Urinary bladder (tissue), 3 donors: ENCODE measurements at regions not wholly inside any gene's neighbourhood (a gene's known extent, or its start where the extent isn't known, plus 50 kb on each side); places are given as distances from the start of the nearest gene placed in this dataset.

ENCODE experiments used
- DNase-seq: peaks from one replicate; pipeline ENCODE4 v3.0.0-alpha.2; 2015; ENCODE audit errors: extremely low spot score
- H3K27ac ChIP-seq: one replicate; pipeline ENCODE4 v1.5.1; 2013; ENCODE audit warnings: low read depth, mild to moderate bottlenecking, moderate library complexity
- H3K36me3 ChIP-seq: one replicate; pipeline ENCODE4 v1.6.1; 2013; ENCODE audit warnings: mild to moderate bottlenecking, moderate library complexity; ENCODE audit not compliant: insufficient read depth
- H3K4me1 ChIP-seq: one replicate; pipeline ENCODE4 v1.6.1; 2013; ENCODE audit warnings: mild to moderate bottlenecking, moderate library complexity; ENCODE audit not compliant: insufficient read depth
- H3K4me3 ChIP-seq: one replicate; pipeline ENCODE4 v1.5.1; 2013; ENCODE audit warnings: low read depth, low read length
- WGBS: extraction: QIAGEN DNeasy Blood & Tissue Kit; methylation state at CpG from one replicate; pipeline ENCODE4 v1.1.7; 2013; 5-methylcytosine and 5-hydroxymethylcytosine counted together
- donor health status: healthy with polysubstance abuse.
- donor health status: healthy.

GRCh38 chr5:135213466-135214239, 179.6 kb upstream of the PITX1 start:
- 86% methylated on average over 15 of the region's 15 CpGs for WGBS
- H3K4me1 ChIP-seq = no peaks in the 10 kb centered on the region
- no peak for DNase-seq
- no peak overlapping the region for H3K4me3 ChIP-seq
- no peaks in the 10 kb centered on the region for H3K36me3 ChIP-seq
- no peak overlapping the region for H3K27ac ChIP-seq

GRCh38 chr5:135213027-135213386, 179.0 kb upstream of the PITX1 start:
- H3K27ac ChIP-seq = no peak overlapping the region
- 73% methylated on average over 5 of the region's 5 CpGs for WGBS
- DNase-seq = no peak
- no peaks in the 10 kb centered on the region for H3K4me1 ChIP-seq
- H3K36me3 ChIP-seq = no peaks in the 10 kb centered on the region
- no peak overlapping the region for H3K4me3 ChIP-seq

DNA sequence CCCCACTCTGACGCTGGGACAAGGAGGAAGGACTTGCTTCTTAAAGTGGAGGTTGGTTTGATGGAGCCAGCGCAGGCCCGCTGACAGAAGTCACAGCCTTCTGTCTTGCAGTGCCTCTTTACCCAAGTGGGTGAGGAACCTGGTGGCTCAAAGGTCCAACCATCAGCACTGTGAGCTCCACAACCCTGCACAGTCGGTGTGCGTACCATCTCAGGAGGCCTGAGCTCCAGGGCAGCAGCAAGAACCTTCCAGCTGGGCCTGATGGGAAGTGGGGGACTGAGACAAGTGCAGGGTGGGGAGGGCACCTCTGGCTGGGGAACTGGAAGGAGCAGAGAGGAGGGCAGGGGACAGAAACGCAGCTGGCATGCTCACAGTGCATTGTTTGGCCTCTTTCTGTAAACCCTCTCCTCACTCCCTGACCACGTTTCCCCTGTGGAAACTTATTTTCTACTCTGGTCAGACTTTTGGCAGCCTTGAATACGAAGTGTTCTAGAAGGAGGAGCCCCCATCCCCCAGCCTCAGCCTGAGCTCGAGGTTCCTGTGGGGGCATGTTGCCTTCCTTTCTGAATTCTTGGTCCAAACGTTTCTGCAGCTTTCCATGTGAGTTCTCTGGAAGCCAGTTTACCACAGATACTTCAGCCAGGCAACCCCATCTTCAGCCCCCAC, 178.5 kb upstream of the PITX1 start:
- H3K27ac ChIP-seq = no peak overlapping the region
- no peaks in the 10 kb centered on the region for H3K36me3 ChIP-seq
- H3K4me1 ChIP-seq = no peaks in the 10 kb centered on the region
- WGBS = 74% methylated on average over 10 of the region's 10 CpGs
- H3K4me3 ChIP-seq = no peak overlapping the region
- DNase-seq = no peak

- H3K4me1 ChIP-seq = no peaks in the 10 kb centered on the region
- WGBS = 69% methylated on average over 2 of the region's 2 CpGs
- H3K4me3 ChIP-seq = no peak overlapping the region
Observed at GRCh38 chr5:135211791-135212190, 177.8 kb upstream of the PITX1 start.

GRCh38 chr5:135211083-135211790, 177.2 kb upstream of the PITX1 start:
- H3K27ac ChIP-seq = no peak overlapping the region
- H3K36me3 ChIP-seq = no peaks in the 10 kb centered on the region
- H3K4me1 ChIP-seq = no peaks in the 10 kb centered on the region
- 66% methylated on average over 9 of the region's 9 CpGs for WGBS
- H3K4me3 ChIP-seq = no peak overlapping the region
- no peak for DNase-seq

More at GRCh38 chr5:135211791-135212190, 177.8 kb upstream of the PITX1 start:
- H3K27ac ChIP-seq = no peak overlapping the region
- H3K36me3 ChIP-seq = no peaks in the 10 kb centered on the region
- DNase-seq = no peak

DNA sequence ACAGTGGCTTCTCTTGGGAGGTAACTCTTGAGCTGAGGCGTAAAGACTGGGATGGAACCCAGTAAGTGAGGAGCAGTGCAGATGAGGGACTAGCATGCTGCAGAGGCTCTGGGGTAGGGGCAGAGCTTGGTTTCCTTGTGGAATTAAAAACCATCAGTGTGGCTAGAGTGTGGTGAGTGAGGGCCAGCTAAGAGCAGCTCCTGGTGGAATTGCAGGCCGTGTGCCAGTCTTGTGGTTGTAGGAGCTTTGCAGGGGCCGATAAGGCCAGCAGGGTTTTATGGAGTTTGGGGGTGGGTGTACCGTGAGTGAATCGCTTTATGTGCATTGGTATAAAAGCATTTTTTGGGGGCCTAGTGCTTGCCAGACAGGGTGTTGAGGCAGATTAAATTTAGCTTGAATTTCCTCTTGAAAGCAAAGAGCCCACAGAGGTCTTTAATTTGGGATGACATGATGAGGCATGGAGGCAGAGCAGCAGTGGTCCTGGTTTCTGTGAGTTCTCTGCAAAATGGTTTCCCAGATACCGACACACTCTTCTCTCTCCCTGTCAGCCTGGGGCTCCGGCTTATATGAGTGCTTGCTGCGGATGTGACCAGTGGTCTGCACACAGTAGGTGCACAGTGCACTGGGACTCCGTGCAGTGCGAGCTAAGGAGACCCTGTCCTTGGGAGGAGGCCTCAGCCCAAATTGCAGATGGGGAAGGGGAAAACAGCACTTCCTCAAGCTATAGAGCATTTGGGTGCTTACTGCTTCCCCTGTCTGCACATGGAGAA, 176.4 kb upstream of the PITX1 start:
- Histone ChIP-seq H3K36me3 (no peaks in the 10 kb centered on the region), H3K27ac (no peak overlapping the region), H3K4me3 (no peak overlapping the region), H3K4me1 (no peaks in the 10 kb centered on the region)
- DNase-seq = no peak
- 83% methylated on average over 10 of the region's 10 CpGs for WGBS

DNA sequence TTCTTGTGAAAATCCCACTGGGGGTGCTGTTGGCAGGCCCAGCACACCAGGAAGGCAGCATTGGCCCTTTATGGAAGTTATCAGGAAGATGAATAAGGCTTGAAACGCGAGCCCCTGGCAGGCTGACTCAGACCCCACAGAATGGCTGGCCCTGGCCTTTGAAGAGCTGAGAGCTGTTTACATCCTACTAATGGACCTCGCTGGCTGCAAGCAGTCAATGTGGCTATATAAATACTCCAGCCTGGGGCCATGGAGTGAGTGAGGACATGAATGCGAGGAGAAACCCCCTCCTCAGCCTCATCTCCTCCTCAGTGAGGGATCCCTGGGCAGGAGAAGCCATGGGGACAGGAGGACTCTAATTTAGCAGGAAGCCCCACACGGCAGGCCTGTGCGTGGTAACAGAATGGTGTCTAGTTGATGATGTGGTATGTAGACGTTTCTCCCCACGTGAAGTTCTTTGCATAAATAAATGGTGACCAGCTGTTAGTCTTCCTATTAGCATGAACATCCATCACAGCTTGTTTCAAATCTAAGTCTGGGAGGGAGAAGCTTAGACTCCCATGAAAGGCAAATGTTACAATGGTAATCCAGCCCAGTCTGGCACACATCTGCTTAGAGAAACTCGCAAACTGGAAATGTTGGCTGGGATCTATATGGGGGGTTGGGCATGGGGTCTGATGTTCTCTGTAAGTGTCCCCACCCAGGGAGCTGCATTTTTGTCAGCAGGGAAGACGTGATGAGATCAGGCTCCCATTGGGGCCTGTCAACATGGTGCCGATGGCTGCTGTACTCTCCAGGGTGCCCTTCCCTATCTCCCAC, 175.1 kb upstream of the PITX1 start:
- H3K27ac ChIP-seq = no peak overlapping the region
- no peaks in the 10 kb centered on the region for H3K4me1 ChIP-seq
- DNase-seq = no peak
- H3K36me3 ChIP-seq = no peaks in the 10 kb centered on the region
- WGBS = 41% methylated on average over 11 of the region's 11 CpGs
- H3K4me3 ChIP-seq = no peak overlapping the region

DNA sequence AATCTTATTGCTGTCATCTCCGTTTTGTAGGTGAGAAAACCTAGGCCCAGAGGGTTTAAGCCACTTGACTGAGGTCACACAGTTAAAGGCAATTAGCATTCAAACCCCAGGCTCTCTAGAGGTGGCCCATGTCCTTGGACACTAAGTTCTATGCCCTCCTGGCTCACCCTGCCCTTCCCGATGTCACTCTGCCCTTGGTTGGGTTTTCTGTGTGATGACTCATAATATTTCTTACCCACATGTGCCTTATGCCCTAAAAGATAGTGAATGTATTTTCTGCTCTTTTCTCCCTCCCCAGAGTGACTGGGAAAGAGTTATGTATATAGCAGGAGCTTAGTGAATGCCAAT, 174.5 kb upstream of the PITX1 start:
- Histone ChIP-seq H3K36me3 (no peaks in the 10 kb centered on the region), H3K27ac (no peak overlapping the region), H3K4me1 (no peaks in the 10 kb centered on the region), H3K4me3 (no peak overlapping the region)
- WGBS = 63% methylated on average over 2 of the region's 2 CpGs
- DNase-seq = no peak

DNA sequence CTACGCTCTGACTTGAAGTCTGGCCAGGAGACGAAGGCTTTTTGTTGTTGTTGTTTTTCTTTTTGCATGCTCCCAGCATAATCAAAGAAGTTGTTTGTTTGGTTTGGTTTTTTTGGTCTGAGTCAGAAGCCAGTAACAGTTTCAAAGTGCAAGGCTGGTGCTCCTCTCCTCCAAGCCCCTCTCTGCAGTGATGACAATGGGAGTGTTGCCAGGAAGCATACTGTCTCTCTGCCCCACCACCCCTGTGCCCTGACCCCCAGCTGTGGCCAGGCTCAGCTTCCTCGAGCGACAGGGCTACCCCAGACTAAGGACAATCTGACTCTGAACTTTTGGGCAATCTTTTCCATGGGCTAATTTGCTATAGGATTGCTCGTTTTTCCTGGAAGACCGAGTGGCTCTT, 173.8 kb upstream of the PITX1 start:
- H3K4me1 ChIP-seq = no peaks in the 10 kb centered on the region
- no peak for DNase-seq
- no peaks in the 10 kb centered on the region for H3K36me3 ChIP-seq
- H3K4me3 ChIP-seq = no peak overlapping the region
- H3K27ac ChIP-seq = no peak overlapping the region
- WGBS = 74% methylated on average over 6 of the region's 6 CpGs

GRCh38 chr5:135206862-135207261, 172.8 kb upstream of the PITX1 start:
- WGBS = 96% methylated on average over 3 of the region's 3 CpGs
- Histone ChIP-seq H3K4me3 (no peak overlapping the region), H3K36me3 (no peaks in the 10 kb centered on the region), H3K4me1 (no peaks in the 10 kb centered on the region), H3K27ac (no peak overlapping the region)
- no peak for DNase-seq

DNA sequence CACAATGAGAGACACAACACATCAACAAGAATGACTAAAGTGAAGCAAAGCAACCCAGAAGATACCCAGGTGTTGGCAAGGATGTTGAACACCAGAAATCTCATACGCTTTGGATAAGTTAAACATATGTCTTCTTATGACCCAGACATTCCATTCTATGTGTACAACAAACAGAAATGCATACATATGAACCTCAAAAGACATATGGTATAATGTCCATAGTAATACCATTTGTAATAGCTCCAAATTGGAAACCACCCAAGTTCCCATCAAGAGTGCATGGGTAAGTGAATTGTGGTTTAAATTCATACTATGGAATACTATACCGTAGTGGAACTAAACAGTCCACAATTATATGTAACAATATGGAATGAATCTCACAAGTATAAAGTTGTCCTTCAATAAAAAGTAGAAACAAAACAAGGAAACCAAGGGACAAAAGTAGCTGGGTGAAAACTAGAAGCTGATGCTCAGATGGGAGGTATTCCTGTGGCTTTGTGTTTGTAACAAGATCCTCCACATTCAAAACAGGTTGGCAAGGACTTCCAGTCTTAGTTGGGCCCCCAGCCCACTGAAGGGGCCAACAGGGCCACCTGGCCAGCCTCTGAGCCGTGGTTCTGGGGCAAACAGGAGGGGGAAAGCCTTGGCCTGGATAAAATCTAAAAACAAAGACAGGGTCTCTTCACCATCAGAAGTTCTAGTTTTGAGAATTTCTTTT, 171.8 kb upstream of the PITX1 start:
- 95% methylated on average over 3 of the region's 3 CpGs for WGBS
- Histone ChIP-seq H3K4me3 (no peak overlapping the region), H3K4me1 (no peaks in the 10 kb centered on the region), H3K27ac (no peak overlapping the region), H3K36me3 (no peaks in the 10 kb centered on the region)
- DNase-seq = no peak

DNA sequence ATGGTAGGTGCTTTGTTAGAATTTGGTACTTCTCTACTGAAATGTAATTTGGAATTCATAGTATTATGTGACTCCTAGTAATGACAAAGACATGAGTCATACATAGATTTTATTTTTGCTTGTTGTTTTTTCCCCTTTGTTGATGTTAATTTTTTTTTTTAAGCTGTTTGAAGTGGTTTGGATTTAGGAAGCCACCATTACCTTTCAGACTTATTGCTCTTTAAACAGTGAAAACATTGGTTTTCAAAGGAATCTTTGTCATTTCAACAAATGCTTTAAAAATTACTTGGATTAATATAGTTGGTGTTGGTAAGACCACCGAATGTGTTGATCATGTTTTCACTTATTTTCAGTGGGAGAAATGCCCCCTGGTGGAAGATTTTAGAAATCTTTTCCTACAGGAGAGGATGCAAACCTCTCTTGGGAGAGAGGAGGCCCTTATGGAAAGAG, 170.1 kb upstream of the PITX1 start:
- no peak for DNase-seq
- H3K36me3 ChIP-seq = no peaks in the 10 kb centered on the region
- no peak overlapping the region for H3K27ac ChIP-seq
- no peaks in the 10 kb centered on the region for H3K4me1 ChIP-seq
- no peak overlapping the region for H3K4me3 ChIP-seq
- WGBS = 63% methylated on average over 1 of the region's 1 CpG
